H1 (cell line): ENCODE measurements at regions not wholly inside any gene's neighbourhood (a gene's known extent, or its start where the extent isn't known, plus 50 kb on each side); places are given as distances from the start of the nearest gene placed in this dataset.

Experiments used
- HDAC2 ChIP-seq, 2 experiments: fragments of 300-600 bp in 1 of 2; sonication (generic) in 1 of 2; IDR thresholded peaks; 2 replicates each; pipeline ENCODE4 v1.6.1; 2011 to 2012; ENCODE audit warnings: low read depth in 2 of 2, low read length in 2 of 2, mild to moderate bottlenecking in 2 of 2, moderate library complexity in 2 of 2, borderline replicate concordance in 1 of 2, inconsistent platforms in 1 of 2
- POLR2A ChIP-seq, 2 experiments: IDR thresholded peaks; 1 replicate in 1 of 2; 2 replicates in 1 of 2; pipeline ENCODE4 v1.6.1; 2011; ENCODE audit warnings: low read depth in 2 of 2, low read length in 2 of 2, mild to moderate bottlenecking in 2 of 2; ENCODE audit errors: control extremely low read depth in 1 of 2

GRCh38 chr22:48755059-48755949 lies 1072.4 kb downstream of the BRD1 start:
- TF ChIP-seq POLR2A (IDR thresholded peaks at IDR 0.05; ENCODE audit: control extremely low read depth in 1 of 2, low read depth in 2 of 2, low read length in 2 of 2) (no peak), HDAC2 (IDR thresholded peaks at IDR 0.05; ENCODE audit: borderline replicate concordance in 1 of 2, low read depth in 2 of 2, low read length in 2 of 2) (no peak)
